ENCODE measurements at regions not wholly inside any gene's neighbourhood (a gene's known extent, or its start where the extent isn't known, plus 50 kb on each side); places are given as distances from the start of the nearest gene placed in this dataset.

- TF ChIP-seq CTCF (conservative IDR thresholded peaks at IDR 0.05; ENCODE audit: low read depth) = no peak
- DNase-seq (ENCODE audit: low spot score) = no peak
- ChIA-PET POLR2A (ENCODE audit: low non-redundant PET) (no interaction called here), CTCF (no interaction called here)
- no peak overlapping the region for H3K27ac ChIP-seq
These were observed 67.0 kb upstream of the TNFSF18 start for GRCh38 chr1:173117761-173118160.

DNA sequence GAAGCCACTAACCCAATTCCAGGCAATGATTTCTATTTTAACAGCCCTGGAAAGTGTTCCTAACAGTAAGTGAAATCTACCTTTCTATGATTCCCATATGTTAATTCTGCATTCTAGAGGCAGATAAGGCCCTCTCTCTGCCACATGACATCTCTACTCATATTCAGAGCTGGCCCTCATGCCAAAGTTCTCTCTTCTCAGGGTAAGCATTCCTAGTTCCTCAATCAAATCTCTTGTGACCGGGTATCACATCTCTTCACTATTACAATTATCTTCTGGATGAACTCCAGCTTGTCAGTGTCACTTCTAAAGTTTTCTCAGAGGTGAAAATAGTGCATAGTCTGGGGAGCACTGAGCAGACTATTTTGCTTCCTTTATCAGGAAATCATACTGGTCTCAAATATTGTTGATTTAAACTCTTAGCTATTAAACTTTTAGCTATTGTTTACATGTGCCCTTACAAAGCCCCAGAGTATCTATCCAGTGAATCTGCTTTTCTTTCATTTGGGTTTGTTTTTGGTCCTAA lies 66.4 kb upstream of the TNFSF18 start:
- no peak overlapping the region for H3K27ac ChIP-seq
- no peak for DNase-seq (ENCODE audit: low spot score)
- POLR2A ChIA-PET (ENCODE audit: low non-redundant PET) = no interaction called here
- no peak for TF ChIP-seq CTCF (conservative IDR thresholded peaks at IDR 0.05; ENCODE audit: low read depth)
- CTCF ChIA-PET = no interaction called here

GRCh38 chr1:173114346-173114745 lies 63.6 kb upstream of the TNFSF18 start:
- no peak overlapping the region for H3K27ac ChIP-seq
- no peak for TF ChIP-seq CTCF (conservative IDR thresholded peaks at IDR 0.05; ENCODE audit: low read depth)
- ChIA-PET POLR2A (ENCODE audit: low non-redundant PET) (no interaction called here), CTCF (no interaction called here)
- DNase-seq (ENCODE audit: low spot score) = no peak

- TF ChIP-seq CTCF (conservative IDR thresholded peaks at IDR 0.05; ENCODE audit: low read depth) = no peak
- CTCF ChIA-PET = no interaction called here
- peak; percentile 68 for DNase-seq (ENCODE audit: low spot score)
- POLR2A ChIA-PET (ENCODE audit: low non-redundant PET) = no interaction called here
- H3K27ac ChIP-seq = peak overlapping the region; percentile 35; the same call in 1 of the 2 replicates
These were observed 62.4 kb upstream of the TNFSF18 start for GRCh38 chr1:173113015-173113741.

GRCh38 chr1:173112129-173112528 lies 61.4 kb upstream of the TNFSF18 start:
- ChIA-PET POLR2A (ENCODE audit: low non-redundant PET) (no interaction called here), CTCF (no interaction called here)
- no peak for DNase-seq (ENCODE audit: low spot score)
- no peak overlapping the region for H3K27ac ChIP-seq
- TF ChIP-seq CTCF (conservative IDR thresholded peaks at IDR 0.05; ENCODE audit: low read depth) = no peak

DNA sequence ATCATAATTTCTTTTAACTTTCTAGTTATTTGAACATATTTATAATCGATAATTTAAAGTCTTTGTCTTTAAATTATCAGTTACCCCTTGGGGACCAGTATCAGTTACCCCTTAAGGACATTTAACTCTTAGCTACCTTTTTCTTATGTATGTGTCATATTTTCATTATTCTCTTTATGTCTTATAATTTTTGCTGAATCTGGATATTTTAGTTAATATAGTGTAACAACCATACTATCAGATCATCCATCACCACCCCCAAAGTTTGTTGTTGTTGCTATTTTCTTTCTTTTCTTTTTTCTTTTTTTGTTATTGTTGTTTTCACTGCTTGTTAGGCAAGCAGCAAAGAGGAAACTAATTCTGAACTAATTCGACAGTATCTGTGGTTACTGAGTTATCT lies 57.0 kb upstream of the TNFSF18 start:
- H3K27ac ChIP-seq = no peak overlapping the region
- CTCF ChIA-PET = no interaction called here
- no peak for TF ChIP-seq CTCF (conservative IDR thresholded peaks at IDR 0.05; ENCODE audit: low read depth)
- no peak for DNase-seq (ENCODE audit: low spot score)
- POLR2A ChIA-PET (ENCODE audit: low non-redundant PET) = no interaction called here
